ENCODE measurements at regions not wholly inside any gene's neighbourhood (a gene's known extent, or its start where the extent isn't known, plus 50 kb on each side); places are given as distances from the start of the nearest gene placed in this dataset.

DNA sequence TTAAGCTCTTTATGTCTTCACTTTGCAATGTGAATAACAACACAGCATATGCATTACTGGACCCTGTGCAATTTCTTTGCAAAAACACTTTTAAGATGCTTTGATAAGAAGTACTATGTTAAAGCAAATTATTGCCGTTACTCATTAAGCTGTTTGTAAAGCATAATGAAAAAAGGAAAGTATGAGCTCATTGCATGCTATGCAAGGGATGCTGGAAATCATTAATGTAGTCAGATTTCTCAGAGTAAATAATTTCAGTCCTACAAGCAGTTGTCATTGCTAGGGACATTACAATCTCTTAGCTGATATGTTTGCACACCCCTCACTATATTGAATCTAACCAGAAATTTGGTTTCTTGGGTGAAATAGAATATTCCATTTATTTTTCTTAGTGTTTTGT lies 982.5 kb upstream of the ADGRL2 start:
- TF ChIP-seq POLR2A (IDR thresholded peaks at IDR 0.05) (no peak), CTCF (IDR thresholded peaks at IDR 0.05 in 4 of 5, conservative IDR thresholded peaks at IDR 0.05 in 1 of 5) (no peak)
